GM13977 (cell line): ENCODE measurements at regions not wholly inside any gene's neighbourhood (a gene's known extent, or its start where the extent isn't known, plus 50 kb on each side); places are given as distances from the start of the nearest gene placed in this dataset.

Source experiments
- DNase-seq: peaks from one replicate; pipeline ENCODE4 v3.0.0; 2012; ENCODE audit warnings: low spot score
- in situ Hi-C: fragments of 300-500 bp; cut with MboI; formaldehyde crosslinking; loops from one replicate; pipeline ENCODE4 v1.12.0; 2022; ENCODE audit warnings: low sequenced_read_pairs, low pct_unique_long_range_greater_than_20kb, mixed read lengths, inconsistent platforms; ENCODE audit not compliant: unreplicated experiment
- TF ChIP-seq, protein P1 (sequence below): IDR thresholded peaks from 2 replicates; pipeline ENCODE4 v1.5.1; 2012; ENCODE audit warnings: mild to moderate bottlenecking, control low read depth; ENCODE audit not compliant: insufficient read depth; ENCODE audit errors: extremely low read depth, missing control alignments

DNA sequence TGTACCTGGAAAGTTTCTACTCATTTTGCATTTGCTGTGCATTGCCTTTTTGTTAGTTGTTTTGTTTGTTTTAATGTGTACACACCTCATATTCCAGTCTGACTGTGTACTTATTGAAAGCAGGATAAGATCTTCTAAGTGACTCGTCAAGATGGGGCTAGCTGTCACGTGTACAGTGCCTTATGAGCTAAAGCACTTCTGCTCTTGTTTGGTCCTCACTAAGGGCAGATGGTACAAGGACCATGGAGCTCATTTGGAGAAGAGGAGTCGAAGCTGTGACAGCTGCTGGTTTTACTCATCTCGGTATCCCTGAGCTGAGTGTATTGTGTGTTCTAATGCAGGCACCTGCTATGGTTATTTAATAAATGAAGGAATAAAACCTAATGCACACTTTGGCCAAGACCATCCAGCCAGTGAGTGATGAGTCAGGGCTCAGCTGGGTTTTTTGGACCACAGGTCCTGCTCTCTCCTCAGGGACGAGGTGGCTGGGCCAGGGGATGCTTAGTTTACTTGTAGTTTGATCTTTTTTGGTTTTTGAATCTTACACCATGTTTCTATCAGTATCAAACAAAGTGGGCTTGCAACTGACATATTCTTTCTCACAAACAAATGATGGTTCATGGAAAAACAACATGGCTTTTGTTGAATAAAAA, 152.5 kb upstream of the APCDD1 start:
- TF ChIP-seq, protein P1, sequence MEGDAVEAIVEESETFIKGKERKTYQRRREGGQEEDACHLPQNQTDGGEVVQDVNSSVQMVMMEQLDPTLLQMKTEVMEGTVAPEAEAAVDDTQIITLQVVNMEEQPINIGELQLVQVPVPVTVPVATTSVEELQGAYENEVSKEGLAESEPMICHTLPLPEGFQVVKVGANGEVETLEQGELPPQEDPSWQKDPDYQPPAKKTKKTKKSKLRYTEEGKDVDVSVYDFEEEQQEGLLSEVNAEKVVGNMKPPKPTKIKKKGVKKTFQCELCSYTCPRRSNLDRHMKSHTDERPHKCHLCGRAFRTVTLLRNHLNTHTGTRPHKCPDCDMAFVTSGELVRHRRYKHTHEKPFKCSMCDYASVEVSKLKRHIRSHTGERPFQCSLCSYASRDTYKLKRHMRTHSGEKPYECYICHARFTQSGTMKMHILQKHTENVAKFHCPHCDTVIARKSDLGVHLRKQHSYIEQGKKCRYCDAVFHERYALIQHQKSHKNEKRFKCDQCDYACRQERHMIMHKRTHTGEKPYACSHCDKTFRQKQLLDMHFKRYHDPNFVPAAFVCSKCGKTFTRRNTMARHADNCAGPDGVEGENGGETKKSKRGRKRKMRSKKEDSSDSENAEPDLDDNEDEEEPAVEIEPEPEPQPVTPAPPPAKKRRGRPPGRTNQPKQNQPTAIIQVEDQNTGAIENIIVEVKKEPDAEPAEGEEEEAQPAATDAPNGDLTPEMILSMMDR, result no peak
- DNase-seq, result no peak
- in situ Hi-C loops, result no loop called here

DNA sequence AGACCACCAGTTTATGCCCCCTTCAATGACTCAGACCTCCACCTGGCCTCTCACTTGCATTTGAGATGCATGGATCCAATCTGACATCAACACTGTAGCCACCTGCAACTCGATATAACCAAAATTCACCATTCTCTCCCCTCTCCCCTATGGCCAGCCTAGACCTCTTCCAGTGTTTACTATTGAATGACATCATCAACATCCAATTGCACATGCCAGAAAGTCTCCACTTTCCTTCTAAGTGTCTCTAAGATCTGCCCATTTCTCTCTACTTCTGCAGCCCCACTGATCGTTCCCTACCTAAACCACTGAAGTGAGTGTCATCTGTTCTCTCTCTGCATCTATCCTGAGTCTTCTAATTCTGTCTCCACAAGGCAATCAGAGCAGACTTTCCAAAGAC, 151.3 kb upstream of the APCDD1 start:
- TF ChIP-seq, protein P1, result no peak
- in situ Hi-C loops, result no loop called here
- DNase-seq, result no peak

DNA sequence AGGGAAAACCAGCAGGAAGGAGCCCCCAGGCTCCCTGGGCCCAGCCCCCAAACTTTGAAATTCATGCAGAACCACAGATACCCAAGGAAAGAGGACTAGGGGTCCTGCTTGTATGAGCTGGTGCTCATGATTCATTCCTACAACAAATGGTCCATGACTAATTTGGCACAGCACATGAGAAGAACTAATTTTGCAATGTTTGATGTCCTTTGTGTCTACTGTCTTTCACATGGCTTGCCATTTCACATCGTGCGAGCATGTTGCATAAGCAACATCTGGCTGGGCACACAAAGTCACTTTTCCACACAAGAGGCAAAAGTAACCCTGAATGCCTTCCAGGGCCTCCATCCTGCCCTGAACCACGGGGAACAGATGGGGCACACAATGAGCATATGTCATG, 149.6 kb upstream of the APCDD1 start:
- no peak for DNase-seq
- in situ Hi-C loops, result no loop called here
- TF ChIP-seq, protein P1, result no peak

DNA sequence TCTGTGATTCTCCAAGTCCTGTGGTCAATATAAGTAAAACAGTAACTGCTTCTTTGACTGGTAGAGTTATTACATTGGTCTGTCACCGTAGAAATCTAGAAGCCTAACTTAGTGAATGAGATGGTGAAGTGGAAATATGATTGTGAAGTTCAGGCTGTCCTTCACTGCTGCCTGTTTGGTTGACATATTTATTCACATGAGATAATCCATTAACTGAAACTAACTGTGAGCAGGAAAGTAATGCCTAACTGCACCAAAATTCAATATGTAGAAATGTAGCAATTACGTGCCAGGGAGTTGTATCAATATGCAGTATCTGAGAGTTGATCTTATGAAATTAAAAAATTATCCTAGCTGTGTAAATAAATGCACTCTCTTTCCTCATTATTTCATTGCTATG, 147.7 kb upstream of the APCDD1 start:
- TF ChIP-seq, protein P1, result no peak
- in situ Hi-C loops, result no loop called here
- DNase-seq, result no peak

DNA sequence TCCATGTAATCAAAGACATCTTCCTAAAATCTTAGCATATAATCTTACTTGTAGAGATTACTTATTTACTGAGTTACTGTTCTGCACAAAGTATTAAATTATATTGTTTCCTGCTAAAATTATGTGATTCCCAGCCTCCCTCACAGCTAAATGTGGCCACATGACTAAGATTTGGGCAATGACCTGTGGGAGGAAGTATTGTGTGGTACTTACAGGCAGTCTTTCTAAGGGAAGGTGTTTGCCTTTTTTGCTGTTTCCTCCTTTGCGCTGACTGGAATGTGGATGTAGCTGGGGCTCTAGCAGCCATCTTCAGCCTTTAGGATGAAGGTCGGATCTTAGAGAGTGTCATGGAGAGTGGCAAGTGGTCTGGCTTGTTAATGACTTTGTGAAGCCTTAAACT, 146.3 kb upstream of the APCDD1 start:
- TF ChIP-seq, protein P1, result no peak
- DNase-seq, result no peak
- in situ Hi-C loops, result no loop called here

DNA sequence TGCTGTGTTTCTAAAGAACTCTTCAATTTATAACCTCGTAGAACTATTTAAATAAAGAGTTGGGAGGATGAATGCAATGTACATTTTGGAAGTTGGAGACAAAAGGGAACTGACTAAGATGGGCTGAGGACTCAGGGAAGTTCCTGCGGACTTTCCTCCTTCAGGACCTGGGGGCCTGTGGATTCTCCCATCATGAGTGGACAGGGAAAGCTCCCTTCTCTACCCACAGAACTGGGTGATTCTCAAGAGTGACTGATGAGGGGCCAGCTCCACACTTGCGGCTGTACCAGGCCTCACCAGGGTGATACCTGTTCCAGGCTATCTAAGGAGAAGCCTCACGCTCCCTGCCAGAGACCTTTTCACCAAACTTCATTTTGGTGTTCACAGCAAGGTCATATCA, 143.8 kb upstream of the APCDD1 start:
- in situ Hi-C loops, result no loop called here
- TF ChIP-seq, protein P1, result no peak
- no peak for DNase-seq
